ENCODE measurements at regions not wholly inside any gene's neighbourhood (a gene's known extent, or its start where the extent isn't known, plus 50 kb on each side); places are given as distances from the start of the nearest gene placed in this dataset.

DNA sequence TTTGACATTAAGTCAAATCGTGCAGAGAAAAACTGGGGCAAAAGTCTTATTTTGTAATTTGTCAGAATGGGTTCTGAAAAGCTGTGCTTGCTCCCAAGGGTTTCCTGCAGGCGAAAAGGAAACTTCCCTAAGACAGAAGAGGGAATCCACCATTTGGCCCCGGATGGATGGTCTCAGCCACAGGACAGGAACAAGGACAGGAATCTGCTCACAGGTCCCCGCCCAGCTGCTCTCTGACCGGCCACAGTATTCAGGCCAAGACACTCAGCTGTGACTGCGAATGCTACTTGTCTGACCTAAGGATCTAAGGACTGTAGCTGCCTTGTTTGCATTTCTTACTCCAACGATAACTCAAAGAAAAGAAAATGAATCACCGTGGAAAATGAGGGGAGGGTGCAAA lies 197.0 kb downstream of the BMP7 start:
- no peak for DNase-seq (ENCODE audit: extremely low spot score)
- CTCF ChIA-PET: interaction anchor here (1.4 kb wide), 1 partner anchor 21 kb away, joined by 3 read pairs; no protein-coding TSS in a partner anchor
- TF ChIP-seq, protein P1, sequence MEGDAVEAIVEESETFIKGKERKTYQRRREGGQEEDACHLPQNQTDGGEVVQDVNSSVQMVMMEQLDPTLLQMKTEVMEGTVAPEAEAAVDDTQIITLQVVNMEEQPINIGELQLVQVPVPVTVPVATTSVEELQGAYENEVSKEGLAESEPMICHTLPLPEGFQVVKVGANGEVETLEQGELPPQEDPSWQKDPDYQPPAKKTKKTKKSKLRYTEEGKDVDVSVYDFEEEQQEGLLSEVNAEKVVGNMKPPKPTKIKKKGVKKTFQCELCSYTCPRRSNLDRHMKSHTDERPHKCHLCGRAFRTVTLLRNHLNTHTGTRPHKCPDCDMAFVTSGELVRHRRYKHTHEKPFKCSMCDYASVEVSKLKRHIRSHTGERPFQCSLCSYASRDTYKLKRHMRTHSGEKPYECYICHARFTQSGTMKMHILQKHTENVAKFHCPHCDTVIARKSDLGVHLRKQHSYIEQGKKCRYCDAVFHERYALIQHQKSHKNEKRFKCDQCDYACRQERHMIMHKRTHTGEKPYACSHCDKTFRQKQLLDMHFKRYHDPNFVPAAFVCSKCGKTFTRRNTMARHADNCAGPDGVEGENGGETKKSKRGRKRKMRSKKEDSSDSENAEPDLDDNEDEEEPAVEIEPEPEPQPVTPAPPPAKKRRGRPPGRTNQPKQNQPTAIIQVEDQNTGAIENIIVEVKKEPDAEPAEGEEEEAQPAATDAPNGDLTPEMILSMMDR (IDR thresholded peaks at IDR 0.05; ENCODE audit: control extremely low read depth, extremely low read depth, low read depth, missing control alignments): no peak
- POLR2A ChIA-PET: no interaction called here

DNA sequence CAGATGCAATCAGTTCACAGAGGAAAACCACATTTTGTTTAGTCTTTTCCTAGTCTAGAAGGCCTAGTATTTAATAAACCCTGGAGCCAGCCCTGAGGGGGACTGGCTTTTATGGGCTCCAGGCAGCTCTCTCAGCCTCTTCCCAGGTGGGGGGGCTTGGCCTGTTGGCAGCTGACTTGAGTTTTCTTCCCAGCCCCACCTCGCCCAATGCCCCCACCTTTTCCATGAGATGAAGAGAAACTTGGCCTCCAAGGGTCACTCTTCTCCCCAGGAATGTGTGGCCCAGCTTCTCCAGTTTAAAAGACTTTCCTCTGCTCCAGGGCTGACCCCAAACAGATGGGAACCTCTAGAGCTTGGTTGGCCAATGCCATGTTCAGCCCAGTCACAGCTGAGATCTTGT lies 196.1 kb downstream of the BMP7 start:
- CTCF ChIA-PET: interaction anchor here (1.2 to 1.8 kb wide), 4 partner anchors 11 to 276 kb away, joined by 3 to 5 read pairs (median 3); no protein-coding TSS in a partner anchor
- no peak for DNase-seq (ENCODE audit: extremely low spot score)
- TF ChIP-seq, protein P1 (IDR thresholded peaks at IDR 0.05; ENCODE audit: control extremely low read depth, extremely low read depth, low read depth, missing control alignments): no peak
- POLR2A ChIA-PET: no interaction called here

DNA sequence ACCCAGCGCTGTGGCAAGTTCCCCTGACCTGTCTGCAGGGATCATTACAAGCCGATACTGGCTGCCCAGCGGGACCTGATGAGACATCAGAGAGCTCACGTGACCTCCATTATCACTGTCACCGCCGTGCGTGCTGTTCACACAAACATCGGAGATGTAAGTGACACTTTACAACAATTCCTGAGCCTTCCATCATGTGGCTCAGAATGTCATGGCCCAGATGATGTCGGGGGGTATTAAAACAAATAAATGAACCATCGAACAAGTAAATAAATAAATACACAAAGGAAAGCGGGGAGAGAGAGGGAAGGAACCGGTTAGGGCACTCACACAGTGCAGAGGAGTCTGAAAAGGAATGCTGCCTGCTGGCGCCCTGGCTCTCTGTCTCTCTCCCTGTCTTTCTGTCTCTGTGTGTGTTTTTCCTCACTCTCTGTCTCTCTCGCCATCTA lies 195.1 kb downstream of the BMP7 start:
- TF ChIP-seq, protein P1 (IDR thresholded peaks at IDR 0.05; ENCODE audit: control extremely low read depth, extremely low read depth, low read depth, missing control alignments): no peak
- ChIA-PET POLR2A (no interaction called here), CTCF (interaction anchor here (1.2 to 1.8 kb wide), 3 partner anchors 10 to 275 kb away, joined by 3 to 5 read pairs (median 3); no protein-coding TSS in a partner anchor)
- DNase-seq (ENCODE audit: extremely low spot score): no peak

DNA sequence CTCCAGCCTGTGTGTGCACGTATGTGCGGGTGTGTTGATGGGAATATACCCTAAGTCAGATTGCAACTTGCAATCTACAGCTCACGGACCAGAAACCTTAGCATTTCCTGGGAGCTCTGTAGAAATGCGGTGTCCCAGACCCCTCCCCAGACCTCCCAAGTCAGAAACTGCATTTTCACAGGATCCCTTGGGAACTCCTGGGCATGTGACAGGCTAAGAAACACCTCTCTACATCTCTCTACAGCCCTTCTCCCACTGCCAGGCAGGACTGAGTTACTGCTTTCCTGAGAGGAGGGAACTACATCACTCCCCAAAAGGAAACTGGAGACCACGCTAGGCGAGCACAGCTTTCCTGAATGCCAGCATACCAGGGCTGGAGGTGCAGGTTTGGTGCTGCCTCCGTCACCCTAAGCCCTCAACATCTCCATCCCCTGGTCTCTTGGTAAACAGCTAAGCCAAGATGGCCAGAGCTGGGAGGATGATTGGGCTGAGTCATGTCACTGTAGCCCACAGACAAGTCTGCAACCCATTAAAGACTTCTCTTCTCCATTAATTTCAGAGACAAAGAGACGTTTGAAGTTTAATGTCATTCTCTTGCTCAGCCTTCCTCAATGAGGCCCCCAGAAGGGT lies 194.4 kb downstream of the BMP7 start:
- ChIA-PET CTCF (interaction anchor here (1.8 kb wide), 1 partner anchor 275 kb away, joined by 5 read pairs; no protein-coding TSS in a partner anchor), POLR2A (no interaction called here)
- TF ChIP-seq, protein P1 (IDR thresholded peaks at IDR 0.05; ENCODE audit: control extremely low read depth, extremely low read depth, low read depth, missing control alignments): no peak
- no peak for DNase-seq (ENCODE audit: extremely low spot score)

- no peak for DNase-seq (ENCODE audit: extremely low spot score)
- ChIA-PET POLR2A (no interaction called here), CTCF (interaction anchor here (0.9 kb wide), 1 partner anchor 18 kb away, joined by 3 read pairs; no protein-coding TSS in a partner anchor)
- TF ChIP-seq, protein P1 (IDR thresholded peaks at IDR 0.05; ENCODE audit: control extremely low read depth, extremely low read depth, low read depth, missing control alignments): no peak
Observed at GRCh38 chr20:57073402-57073801, 193.0 kb downstream of the BMP7 start.

DNA sequence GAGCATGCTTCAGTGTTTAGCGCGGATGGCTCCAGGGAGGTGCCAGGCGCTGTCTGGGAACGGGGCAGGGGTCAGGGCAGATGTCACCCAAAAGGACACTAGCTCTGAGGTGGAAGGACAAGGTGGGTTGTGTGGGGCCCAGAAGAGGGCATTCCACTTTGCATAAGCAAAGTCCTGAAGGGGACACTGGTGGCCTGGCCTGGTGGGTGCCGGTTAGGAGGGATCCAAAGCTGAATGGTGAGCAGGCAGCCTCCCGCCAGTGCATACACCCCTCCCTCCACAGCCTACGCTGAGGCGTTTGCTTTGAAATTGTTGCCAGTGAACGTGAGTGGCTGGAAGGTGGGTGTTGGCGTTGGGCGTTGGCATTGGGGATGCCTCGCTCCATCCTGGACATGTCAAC lies 192.1 kb downstream of the BMP7 start:
- DNase-seq (ENCODE audit: extremely low spot score): no peak
- ChIA-PET POLR2A (no interaction called here), CTCF (no interaction called here)
- TF ChIP-seq, protein P1 (IDR thresholded peaks at IDR 0.05; ENCODE audit: control extremely low read depth, extremely low read depth, low read depth, missing control alignments): no peak
